ENCODE measurements at regions not wholly inside any gene's neighbourhood (a gene's known extent, or its start where the extent isn't known, plus 50 kb on each side); places are given as distances from the start of the nearest gene placed in this dataset.
"Not testable (repeated sequence)": the region's sequence is repeated elsewhere in the genome, so short reads cannot be mapped to it uniquely, and the experiment has no call there.

GRCh38 chrX:222800-223513, 58.2 kb upstream of the PLCXD1 start:
- not testable (repeated sequence) for H3K4me3 ChIP-seq (ENCODE audit: low read length); DNase-seq (ENCODE audit: low read depth, low spot score)

GRCh38 chrX:223514-223854, 57.7 kb upstream of the PLCXD1 start:
- not testable (repeated sequence) for DNase-seq (ENCODE audit: low read depth, low spot score)

GRCh38 chrX:226474-227164, 54.6 kb upstream of the PLCXD1 start:
- DNase-seq (ENCODE audit: low read depth, low spot score) = not testable (repeated sequence)
- 0 out of 2 replicates have a peak overlapping the region, but pooled peaks have one; percentile 15 for H3K4me3 ChIP-seq (ENCODE audit: low read length)

More at GRCh38 chrX:223514-223854, 57.7 kb upstream of the PLCXD1 start:
- not testable (repeated sequence) for H3K4me3 ChIP-seq (ENCODE audit: low read length)

GRCh38 chrX:227396-227795, 53.8 kb upstream of the PLCXD1 start:
- not testable (repeated sequence) for H3K4me3 ChIP-seq (ENCODE audit: low read length); DNase-seq (ENCODE audit: low read depth, low spot score)
